ENCODE measurements at regions not wholly inside any gene's neighbourhood (a gene's known extent, or its start where the extent isn't known, plus 50 kb on each side); places are given as distances from the start of the nearest gene placed in this dataset.

DNA sequence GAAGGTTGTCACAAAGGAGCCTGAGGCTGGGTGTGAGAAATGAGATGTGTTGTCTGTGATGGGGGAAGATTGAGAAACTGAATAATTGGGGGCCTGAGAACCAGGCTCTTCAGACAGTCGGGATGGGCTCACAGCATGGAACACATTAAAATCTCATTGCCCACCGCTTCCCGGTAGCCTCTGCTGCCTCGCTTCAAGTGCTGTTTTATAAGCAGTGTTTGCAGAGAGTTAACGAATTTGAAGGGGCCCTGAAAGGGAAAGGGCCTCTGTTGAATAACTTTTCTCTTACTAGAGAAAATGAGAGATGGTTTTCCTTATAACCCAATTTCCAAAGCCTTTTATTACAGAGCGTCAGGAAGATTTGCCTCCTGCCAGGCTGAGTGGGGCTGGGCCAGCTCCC lies 258.8 kb upstream of the ASIC2 start:
- TF ChIP-seq, protein P1, sequence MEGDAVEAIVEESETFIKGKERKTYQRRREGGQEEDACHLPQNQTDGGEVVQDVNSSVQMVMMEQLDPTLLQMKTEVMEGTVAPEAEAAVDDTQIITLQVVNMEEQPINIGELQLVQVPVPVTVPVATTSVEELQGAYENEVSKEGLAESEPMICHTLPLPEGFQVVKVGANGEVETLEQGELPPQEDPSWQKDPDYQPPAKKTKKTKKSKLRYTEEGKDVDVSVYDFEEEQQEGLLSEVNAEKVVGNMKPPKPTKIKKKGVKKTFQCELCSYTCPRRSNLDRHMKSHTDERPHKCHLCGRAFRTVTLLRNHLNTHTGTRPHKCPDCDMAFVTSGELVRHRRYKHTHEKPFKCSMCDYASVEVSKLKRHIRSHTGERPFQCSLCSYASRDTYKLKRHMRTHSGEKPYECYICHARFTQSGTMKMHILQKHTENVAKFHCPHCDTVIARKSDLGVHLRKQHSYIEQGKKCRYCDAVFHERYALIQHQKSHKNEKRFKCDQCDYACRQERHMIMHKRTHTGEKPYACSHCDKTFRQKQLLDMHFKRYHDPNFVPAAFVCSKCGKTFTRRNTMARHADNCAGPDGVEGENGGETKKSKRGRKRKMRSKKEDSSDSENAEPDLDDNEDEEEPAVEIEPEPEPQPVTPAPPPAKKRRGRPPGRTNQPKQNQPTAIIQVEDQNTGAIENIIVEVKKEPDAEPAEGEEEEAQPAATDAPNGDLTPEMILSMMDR (IDR thresholded peaks at IDR 0.05), result no peak
- TF ChIP-seq POLR2AphosphoS5 (IDR thresholded peaks at IDR 0.05) (no peak), POLR2A (IDR thresholded peaks at IDR 0.05) (no peak)
